Motor neuron (in vitro differentiated cells): ENCODE measurements at regions not wholly inside any gene's neighbourhood (a gene's known extent, or its start where the extent isn't known, plus 50 kb on each side); places are given as distances from the start of the nearest gene placed in this dataset.

Experiments
- ATAC-seq, 8 experiments: fragments of 200-7000 bp; cut with Tn5 transposase; replicated peaks in 6 of 8; 2 replicates each; pipeline ENCODE4 v1.8.0; 2021; ENCODE audit warnings: mild to moderate bottlenecking in 8 of 8, moderate library complexity in 8 of 8
- H3K27ac ChIP-seq, 2 donors: fragments of 250-450 bp; sonication (Bioruptor Pico); 2 replicates each; pipeline ENCODE4 v1.9.0; 2021; ENCODE audit warnings: antibody characterized with exemption in 2 of 2, mild to moderate bottlenecking in 2 of 2, moderate library complexity in 1 of 2
- H3K4me1 ChIP-seq, 2 donors: fragments of 250-450 bp; sonication (Bioruptor Pico); replicated peaks in 1 of 2; 2 replicates each; pipeline ENCODE4 v1.6.1; 2021; ENCODE audit warnings: antibody characterized with exemption in 2 of 2, mild to moderate bottlenecking in 2 of 2, moderate library complexity in 1 of 2
- H3K4me3 ChIP-seq, 5 donors: fragments of 250-450 bp; sonication (Bioruptor Pico); 2 replicates each; pipeline ENCODE4 v1.9.0; 2021; ENCODE audit warnings: antibody characterized with exemption in 5 of 5, mild to moderate bottlenecking in 5 of 5, moderate library complexity in 4 of 5
- WGBS, 10 experiments: fragments of 450-650 bp; shearing (Covaris generic); methylation state at CpG; one replicate each; pipeline ENCODE4 v1.0.0; 2022; 5-methylcytosine and 5-hydroxymethylcytosine counted together
- in situ Hi-C, 9 experiments: fragments of 400-800 bp; cut with MboI; loops; one replicate each; pipeline ENCODE4 v1.15.0; 2021; ENCODE audit warnings: low sequenced_read_pairs in 9 of 9, low pct_unique_long_range_greater_than_20kb in 2 of 9; ENCODE audit not compliant: unreplicated experiment in 9 of 9

GRCh38 chr3:104825116-104825515 is 541.6 kb upstream of the ALCAM start:
- in situ Hi-C loops, result no loop called here
- WGBS, 10 experiments, result 0 to 71% (median 19%) methylated on average over 1 of the region's 1 CpG; no CpG with 5 or more reads in 4 of the 10 experiments
- Histone ChIP-seq H3K27ac (no peak overlapping the region), H3K4me1 (peaks cover 0 to 14% of the 10 kb centered on the region in 2 donors), H3K4me3 (no peak overlapping the region)
- ATAC-seq, result peak in 5 of 8 experiments; percentile 15 to 60 (median 42)

DNA sequence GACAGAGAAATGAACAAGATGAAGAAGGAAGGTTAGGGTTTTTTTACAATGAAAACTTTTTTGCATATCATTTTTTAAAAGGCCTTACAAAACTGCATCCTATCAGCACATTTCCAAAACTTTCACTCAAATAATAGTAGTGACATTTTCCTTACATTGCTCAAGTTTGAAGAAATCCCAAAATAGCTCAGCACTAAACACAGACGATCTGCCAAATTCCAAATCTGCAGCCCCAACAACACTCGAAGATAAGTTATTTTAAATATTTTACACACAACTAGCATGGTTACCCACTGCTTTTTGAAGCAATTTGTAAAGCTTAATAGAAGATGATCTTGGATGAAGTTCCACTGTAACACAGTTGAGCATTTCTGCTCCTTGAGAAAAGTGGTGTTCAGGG is 535.6 kb upstream of the ALCAM start:
- no peak for ATAC-seq
- no peak overlapping the region for H3K4me3 ChIP-seq
- WGBS, 10 experiments, result 8 to 100% (median 85%) methylated on average over 1 to 2 of the region's 2 CpGs; no CpG with 5 or more reads in 1 of the 10 experiments
- H3K27ac ChIP-seq, result no peak overlapping the region
- in situ Hi-C loops, result no loop called here
- no peaks in the 10 kb centered on the region for H3K4me1 ChIP-seq

DNA sequence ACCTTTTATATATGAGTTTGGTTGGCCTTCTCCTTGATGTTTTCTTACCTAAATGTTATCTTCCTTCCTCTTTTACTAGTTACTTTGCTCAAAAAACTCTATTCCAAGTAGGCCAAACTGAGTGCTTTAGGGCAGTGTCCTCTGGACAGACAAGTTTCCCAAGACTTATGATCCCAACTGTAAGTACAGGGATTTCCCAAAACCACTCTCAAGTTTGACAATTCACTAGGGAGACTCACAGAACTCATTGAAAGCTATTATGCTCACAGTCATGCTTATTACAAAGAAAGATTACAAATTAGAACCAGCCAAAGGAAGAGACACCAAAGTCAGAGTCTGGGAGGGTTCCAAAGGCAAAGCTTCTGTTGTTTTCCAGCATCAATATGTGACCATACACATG is 534.2 kb upstream of the ALCAM start:
- Histone ChIP-seq H3K4me1 (no peaks in the 10 kb centered on the region), H3K27ac (no peak overlapping the region), H3K4me3 (no peak overlapping the region)
- no peak for ATAC-seq
- in situ Hi-C loops, result no loop called here

DNA sequence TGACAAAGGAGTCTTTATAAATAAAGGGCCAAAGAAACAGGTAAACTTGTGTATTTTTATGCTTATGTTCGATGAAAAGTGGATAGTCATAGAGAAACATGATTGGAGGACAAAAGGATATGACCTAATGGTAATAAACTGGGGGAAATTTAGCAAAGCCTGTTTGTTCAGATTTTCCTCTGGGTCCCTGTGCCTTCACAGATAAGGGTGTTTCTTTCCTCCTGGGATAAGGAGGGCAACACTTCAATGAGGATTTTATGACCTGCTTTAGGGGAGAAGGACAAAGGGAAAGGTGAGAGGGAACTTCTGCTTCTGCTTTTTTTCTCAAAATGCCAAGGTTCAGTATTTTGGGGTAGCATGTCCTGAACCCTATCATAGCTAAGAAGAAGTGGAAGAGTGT is 531.3 kb upstream of the ALCAM start:
- in situ Hi-C loops, result no loop called here
- no peak overlapping the region for H3K27ac ChIP-seq
- no peak overlapping the region for H3K4me3 ChIP-seq
- ATAC-seq, result no peak
- no peaks in the 10 kb centered on the region for H3K4me1 ChIP-seq
- 56 to 100% (median 83%) methylated on average over 1 of the region's 1 CpG; no CpG with 5 or more reads in 1 of the 10 experiments for WGBS, 10 experiments

GRCh38 chr3:104846270-104846669 is 520.4 kb upstream of the ALCAM start:
- Histone ChIP-seq H3K4me1 (no peaks in the 10 kb centered on the region), H3K27ac (no peak overlapping the region), H3K4me3 (no peak overlapping the region)
- in situ Hi-C loops, result no loop called here
- WGBS, 10 experiments, result 0 to 56% (median 36%) methylated on average over 1 to 2 of the region's 2 CpGs; no CpG with 5 or more reads in 1 of the 10 experiments
- peak in 3 of 8 experiments; percentile 47 to 69 (median 57) for ATAC-seq

DNA sequence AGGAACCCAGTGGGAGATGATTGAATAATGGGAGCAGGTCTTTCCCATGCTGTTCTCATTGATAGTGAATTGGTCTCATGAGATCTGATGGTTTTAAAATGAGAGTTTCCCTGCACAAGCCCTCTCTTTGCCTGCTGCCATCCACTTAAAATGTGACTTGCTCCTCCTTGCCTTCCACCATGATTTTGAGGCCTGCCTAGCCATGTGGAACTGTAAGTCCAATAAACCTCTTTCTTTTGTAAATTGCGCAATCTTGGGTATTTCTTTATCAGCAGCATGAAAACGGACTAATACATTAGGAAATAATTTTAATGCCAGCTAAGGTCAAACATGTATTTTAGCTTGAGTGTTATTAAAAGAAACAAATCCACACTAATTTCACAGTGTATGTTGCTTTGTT is 517.6 kb upstream of the ALCAM start:
- no peak overlapping the region for H3K27ac ChIP-seq
- no peak for ATAC-seq
- H3K4me1 ChIP-seq, result no peaks in the 10 kb centered on the region
- WGBS, 10 experiments, result 45 to 100% (median 94%) methylated on average over 1 to 2 of the region's 2 CpGs; no CpG with 5 or more reads in 2 of the 10 experiments
- no peak overlapping the region for H3K4me3 ChIP-seq
- in situ Hi-C loops, result no loop called here

DNA sequence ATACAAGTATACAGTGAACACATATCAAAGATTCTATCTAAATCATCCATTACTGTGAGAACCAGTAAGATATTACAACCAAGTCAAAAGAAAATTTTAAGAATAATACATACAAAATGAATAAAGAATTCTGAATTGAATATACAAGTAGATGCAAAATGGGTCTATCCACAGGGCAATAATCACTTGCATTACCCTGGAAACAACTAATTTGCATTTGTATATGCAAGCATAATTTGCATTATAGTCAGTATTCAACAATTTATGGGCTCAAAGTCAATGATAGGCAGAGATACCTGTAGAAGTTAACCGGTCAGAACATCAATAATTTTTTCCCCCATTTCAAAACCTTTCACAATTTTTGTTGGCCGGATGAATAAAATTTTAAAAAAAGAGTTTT is 512.2 kb upstream of the ALCAM start:
- peak in 3 of 8 experiments; percentile 34 to 64 (median 58) for ATAC-seq
- H3K4me1 ChIP-seq, result peaks cover 0 to 6% of the 10 kb centered on the region in 2 donors
- H3K4me3 ChIP-seq, result no peak overlapping the region
- H3K27ac ChIP-seq, result no peak overlapping the region
- in situ Hi-C loops, result no loop called here
- WGBS, 10 experiments, result 36 to 94% (median 74%) methylated on average over 2 of the region's 2 CpGs; no CpG with 5 or more reads in 2 of the 10 experiments

- no peak overlapping the region for H3K27ac ChIP-seq
- H3K4me1 ChIP-seq, result peaks cover 0 to 6% of the 10 kb centered on the region in 2 donors
- in situ Hi-C loops, result no loop called here
- WGBS, 10 experiments, result 0 to 67% (median 44%) methylated on average over 1 to 2 of the region's 2 CpGs
- ATAC-seq, result no peak
- no peak overlapping the region for H3K4me3 ChIP-seq
These were observed 511.0 kb upstream of the ALCAM start for GRCh38 chr3:104855702-104856101.

GRCh38 chr3:104856741-104857140 is 510.0 kb upstream of the ALCAM start:
- in situ Hi-C loops, result no loop called here
- WGBS, 10 experiments, result 10 to 100% (median 47%) methylated on average over 1 to 2 of the region's 2 CpGs; no CpG with 5 or more reads in 2 of the 10 experiments
- peaks cover 0 to 6% of the 10 kb centered on the region in 2 donors for H3K4me1 ChIP-seq
- ATAC-seq, result no peak
- H3K4me3 ChIP-seq, result no peak overlapping the region
- no peak overlapping the region for H3K27ac ChIP-seq

- in situ Hi-C loops, result no loop called here
- ATAC-seq, result no peak
- Histone ChIP-seq H3K4me3 (no peak overlapping the region), H3K27ac (no peak overlapping the region), H3K4me1 (no peaks in the 10 kb centered on the region)
- WGBS, 10 experiments, result 54 to 100% (median 92%) methylated on average over 1 to 2 of the region's 2 CpGs; no CpG with 5 or more reads in 3 of the 10 experiments
These were observed 498.4 kb upstream of the ALCAM start for GRCh38 chr3:104868291-104868690.

DNA sequence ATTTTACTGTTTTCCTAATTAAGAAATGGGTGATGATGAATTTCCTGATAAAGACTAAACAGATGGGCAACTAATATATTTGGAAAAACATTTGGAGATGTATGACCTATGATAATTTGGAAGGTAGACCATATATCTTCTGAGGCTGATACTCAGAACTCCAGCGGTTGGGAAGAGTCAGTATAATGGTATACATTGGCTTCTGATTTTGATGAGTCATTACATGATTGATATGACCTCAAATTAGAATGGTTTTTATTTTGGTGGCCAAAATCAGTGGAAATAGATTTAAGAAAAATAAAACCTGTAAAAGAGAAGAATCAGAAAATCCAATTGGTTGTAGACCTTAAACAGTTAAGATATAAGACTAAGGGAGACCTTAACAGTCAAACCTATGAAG is 496.4 kb upstream of the ALCAM start:
- in situ Hi-C loops, result no loop called here
- ATAC-seq, result no peak
- WGBS, 10 experiments, result 91 to 100% (median 100%) methylated on average over 1 of the region's 1 CpG; no CpG with 5 or more reads in 3 of the 10 experiments
- H3K27ac ChIP-seq, result no peak overlapping the region
- no peak overlapping the region for H3K4me3 ChIP-seq
- H3K4me1 ChIP-seq, result no peaks in the 10 kb centered on the region

DNA sequence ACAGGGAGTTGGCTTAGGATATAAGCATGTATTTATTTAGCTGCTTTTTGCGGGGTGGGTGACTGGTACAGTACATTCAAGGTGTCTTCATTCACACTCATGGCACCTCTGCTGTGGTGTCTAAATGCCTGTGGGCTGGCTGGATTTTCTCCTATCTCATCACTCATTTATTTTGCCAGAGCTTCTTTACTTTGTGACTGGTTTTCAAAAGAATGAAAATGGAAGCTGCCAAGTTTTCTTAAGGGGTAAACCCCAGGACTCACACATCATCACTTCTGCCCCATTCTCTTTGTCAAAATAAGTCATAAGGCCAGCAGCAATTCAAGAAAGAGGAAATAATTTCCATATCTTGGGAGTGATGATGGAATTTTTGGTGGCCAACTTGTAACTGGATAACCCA is 493.4 kb upstream of the ALCAM start:
- H3K4me1 ChIP-seq, result no peaks in the 10 kb centered on the region
- H3K27ac ChIP-seq, result no peak overlapping the region
- no peak for ATAC-seq
- H3K4me3 ChIP-seq, result no peak overlapping the region
- in situ Hi-C loops, result no loop called here
- 57 to 100% (median 100%) methylated on average over 1 of the region's 1 CpG; no CpG with 5 or more reads in 4 of the 10 experiments for WGBS, 10 experiments

DNA sequence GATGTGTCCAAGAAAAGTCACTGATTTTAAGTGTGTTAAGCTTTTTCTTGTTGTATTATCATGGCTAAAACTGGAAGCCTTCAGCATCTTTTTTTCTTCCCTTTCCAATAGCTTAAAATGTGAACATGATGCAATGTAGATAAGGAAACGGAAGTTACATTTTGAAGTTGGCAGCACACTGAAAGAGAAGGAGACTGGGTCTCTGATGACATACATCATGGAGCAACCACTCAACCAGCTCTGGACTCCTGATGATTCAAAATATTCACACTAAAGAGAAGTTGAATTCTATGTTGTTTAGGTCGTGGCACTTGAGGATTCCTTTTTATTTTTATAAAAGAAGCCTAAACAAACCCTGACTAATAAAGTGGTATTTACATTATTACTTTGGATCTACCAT is 488.3 kb upstream of the ALCAM start:
- in situ Hi-C loops, result no loop called here

DNA sequence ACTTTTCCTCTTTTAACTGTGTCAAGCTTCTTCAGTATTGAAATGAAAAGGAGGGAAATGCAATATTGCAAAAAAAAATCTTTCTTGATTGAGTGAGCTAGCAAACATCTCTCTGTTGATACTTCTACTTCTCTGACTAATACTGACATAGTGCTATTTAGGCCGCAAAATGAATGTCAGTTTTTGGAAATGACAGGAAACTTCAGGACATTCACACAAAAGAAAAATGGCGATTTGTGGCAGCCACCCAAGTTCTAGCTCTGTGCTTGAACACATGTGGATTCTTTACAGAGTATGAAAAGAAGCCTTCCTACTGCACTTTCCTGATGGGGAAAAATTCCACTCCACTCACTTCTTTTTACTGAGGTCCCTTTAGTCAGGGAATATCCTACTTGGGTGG is 486.8 kb upstream of the ALCAM start:
- in situ Hi-C loops, result no loop called here
- 56 to 100% (median 90%) methylated on average over 1 to 2 of the region's 2 CpGs; no CpG with 5 or more reads in 1 of the 10 experiments for whole genome bisulfite sequencing, 10 experiments
- Histone ChIP-seq H3K4me3 (no peak overlapping the region), H3K27ac (no peak overlapping the region), H3K4me1 (no peaks in the 10 kb centered on the region)
- no peak for ATAC-seq

More for the DNA sequence above, 488.3 kb upstream of the ALCAM start:
- Histone ChIP-seq H3K4me1 (no peaks in the 10 kb centered on the region), H3K4me3 (no peak overlapping the region), H3K27ac (no peak overlapping the region)
- WGBS, 10 experiments, result 50 to 92% (median 81%) methylated on average over 1 to 2 of the region's 2 CpGs; no CpG with 5 or more reads in 2 of the 10 experiments
- no peak for ATAC-seq
